ENCODE measurements at regions not wholly inside any gene's neighbourhood (a gene's known extent, or its start where the extent isn't known, plus 50 kb on each side); places are given as distances from the start of the nearest gene placed in this dataset.
A peak's percentile ranks its signal among the peaks of the same experiment; 100 is the strongest.

- Histone ChIP-seq H3K36me3 (no peaks in the 10 kb centered on the region), H3K4me3 (no peak overlapping the region), H3K4me1 (no peaks in the 10 kb centered on the region), H3K9me3 (no peaks in the 10 kb centered on the region), H3K27me3 (no peaks in the 10 kb centered on the region), H3K27ac (no peak overlapping the region)
- intact Hi-C loops (cut with DNase I) = no loop called here
- DNase-seq (ENCODE audit: low spot score in 2 of 2) = peak in 1 of 2 donors; percentile 38
- TF ChIP-seq CTCF (IDR thresholded peaks at IDR 0.05) = no peak
Measured at GRCh38 chr10:130230036-130230435, 93.8 kb downstream of the GLRX3 start.

- no peak for DNase-seq (ENCODE audit: low spot score in 2 of 2)
- Histone ChIP-seq H3K36me3 (no peaks in the 10 kb centered on the region), H3K4me1 (no peaks in the 10 kb centered on the region), H3K9me3 (no peaks in the 10 kb centered on the region), H3K27me3 (no peaks in the 10 kb centered on the region), H3K27ac (no peak overlapping the region), H3K4me3 (no peak overlapping the region)
- intact Hi-C loops (cut with DNase I) = no loop called here
- TF ChIP-seq CTCF (IDR thresholded peaks at IDR 0.05) = no peak
Measured at GRCh38 chr10:130230611-130231010, 94.4 kb downstream of the GLRX3 start.

GRCh38 chr10:130231251-130231741 is 95.1 kb downstream of the GLRX3 start:
- no peaks in the 10 kb centered on the region for H3K9me3 ChIP-seq
- no peak for TF ChIP-seq CTCF (IDR thresholded peaks at IDR 0.05)
- no peaks in the 10 kb centered on the region for H3K4me1 ChIP-seq
- H3K27me3 ChIP-seq = no peaks in the 10 kb centered on the region
- DNase-seq (ENCODE audit: low spot score in 2 of 2) = peak in 1 of 2 donors; percentile 18
- H3K27ac ChIP-seq = no peak overlapping the region
- H3K36me3 ChIP-seq = no peaks in the 10 kb centered on the region
- no peak overlapping the region for H3K4me3 ChIP-seq
- intact Hi-C loops (cut with DNase I) = no loop called here

GRCh38 chr10:130232166-130233034 is 96.2 kb downstream of the GLRX3 start:
- Histone ChIP-seq H3K4me1 (no peaks in the 10 kb centered on the region), H3K36me3 (no peaks in the 10 kb centered on the region), H3K27ac (no peak overlapping the region), H3K9me3 (no peaks in the 10 kb centered on the region), H3K4me3 (no peak overlapping the region), H3K27me3 (no peaks in the 10 kb centered on the region)
- TF ChIP-seq CTCF (IDR thresholded peaks at IDR 0.05) = no peak
- DNase-seq (ENCODE audit: low spot score in 2 of 2) = peak in 1 of 2 donors; percentile 53
- intact Hi-C loops (cut with DNase I) = no loop called here

GRCh38 chr10:130233035-130233360 is 96.8 kb downstream of the GLRX3 start:
- Histone ChIP-seq H3K27me3 (no peaks in the 10 kb centered on the region), H3K36me3 (no peaks in the 10 kb centered on the region), H3K9me3 (no peaks in the 10 kb centered on the region), H3K4me3 (no peak overlapping the region), H3K4me1 (no peaks in the 10 kb centered on the region), H3K27ac (no peak overlapping the region)
- DNase-seq (ENCODE audit: low spot score in 2 of 2) = no peak
- no peak for TF ChIP-seq CTCF (IDR thresholded peaks at IDR 0.05)
- intact Hi-C loops (cut with DNase I) = no loop called here

Measured in ascending aorta (tissue), 2 donors.